Endothelial cell of umbilical vein (primary cell): ENCODE measurements at regions not wholly inside any gene's neighbourhood (a gene's known extent, or its start where the extent isn't known, plus 50 kb on each side); places are given as distances from the start of the nearest gene placed in this dataset.

Experiments used
- BruUV-seq: library from RNA; stranded (reverse); fragments of 400-500 nt; replicated peaks from 2 replicates; lab custom pipeline; 2021; lab: Mats Ljungman, UMichigan
- CTCF ChIA-PET: fragments of 300-600, 350-600 bp; sonication (Branson Sonifier 250); formaldehyde crosslinking; loops from one replicate; lab custom pipeline; 2021; ENCODE audit warnings: antibody characterized with exemption, inconsistent platforms; lab: Charles Lee
- POLR2A ChIA-PET: fragments of 300-600, 350-600 bp; sonication (Branson Sonifier 250); formaldehyde crosslinking; loops from one replicate; lab custom pipeline; 2021; ENCODE audit warnings: antibody characterized with exemption, inconsistent platforms; lab: Charles Lee
- DNase-seq: peaks from one replicate; pipeline ENCODE4 v3.0.0-alpha.2; 2011; ENCODE audit warnings: low read depth, low spot score
- FAIRE-seq: peaks from 2 replicates; lab custom pipeline; 2011; peaks lifted over from hg19 to GRCh38; lab: Jason Lieb, UNC
- H2AFZ ChIP-seq: 2 replicates; pipeline ENCODE4 v1.6.0; 2012; ENCODE audit warnings: low read depth, low read length, control low read depth, inconsistent platforms
- H3K27ac ChIP-seq: 2 replicates; pipeline ENCODE4 v1.5.1; 2011; ENCODE audit warnings: low read depth, mild to moderate bottlenecking, control low read depth, low read length, moderate library complexity; ENCODE audit not compliant: insufficient read depth
- H3K27me3 ChIP-seq, 2 experiments: 2 replicates each; pipeline versions ENCODE4 v1.6.0 to v1.6.1; 2011; ENCODE audit warnings: low read length in 2 of 2, mixed read lengths in 1 of 2; ENCODE audit not compliant: control insufficient read depth in 2 of 2, insufficient read depth in 2 of 2
- H3K36me3 ChIP-seq, 2 experiments: 2 replicates in 1 of 2; 3 replicates in 1 of 2; pipeline ENCODE4 v1.5.1; 2011; ENCODE audit warnings: low read length in 2 of 2, mild to moderate bottlenecking in 1 of 2, moderate library complexity in 1 of 2; ENCODE audit not compliant: control insufficient read depth in 2 of 2, insufficient read depth in 2 of 2; ENCODE audit errors: extremely low read depth in 1 of 2
- H3K4me1 ChIP-seq: 3 replicates; pipeline ENCODE4 v1.5.1; 2011; ENCODE audit warnings: mild to moderate bottlenecking, low read length; ENCODE audit not compliant: control insufficient read depth, insufficient read depth; ENCODE audit errors: extremely low read depth
- H3K4me2 ChIP-seq: 2 replicates; pipeline ENCODE4 v1.6.1; 2011; ENCODE audit warnings: low read length, control low read depth, mixed read lengths; ENCODE audit not compliant: insufficient read depth
- H3K4me3 ChIP-seq, 3 experiments: fragments of 200-600 bp in 1 of 3; sonication (generic), shearing (Covaris generic) in 1 of 3; replicated peaks in 1 of 3; 2 replicates each; pipeline ENCODE4 v1.5.1; 2011 to 2016; ENCODE audit warnings: control low read depth in 3 of 3, low read length in 3 of 3, mild to moderate bottlenecking in 2 of 3, inconsistent platforms in 1 of 3, low read depth in 1 of 3, moderate library complexity in 1 of 3; ENCODE audit not compliant: insufficient read depth in 1 of 3
- H3K79me2 ChIP-seq: 2 replicates; pipeline ENCODE4 v1.6.0; 2012; ENCODE audit warnings: low read length, inconsistent platforms; ENCODE audit not compliant: control insufficient read depth, insufficient read depth
- H3K9ac ChIP-seq: replicated peaks from 2 replicates; pipeline ENCODE3; 2011; ENCODE audit warnings: low read length, control low read depth; ENCODE audit not compliant: insufficient read depth; ENCODE audit errors: extremely low read depth
- H3K9me1 ChIP-seq: replicated peaks from 3 replicates; pipeline ENCODE4 v1.6.0; 2011; ENCODE audit warnings: mild to moderate bottlenecking, low read length; ENCODE audit not compliant: control insufficient read depth, insufficient read depth; ENCODE audit errors: extremely low read depth
- H3K9me3 ChIP-seq: replicated peaks from 2 replicates; pipeline ENCODE4 v1.5.1; 2012; ENCODE audit warnings: low read length, inconsistent platforms; ENCODE audit not compliant: control insufficient read depth, insufficient read depth
- H4K20me1 ChIP-seq: replicated peaks from 2 replicates; pipeline ENCODE3; 2011; ENCODE audit warnings: mild to moderate bottlenecking, low read length; ENCODE audit not compliant: control insufficient read depth, insufficient read depth; ENCODE audit errors: extremely low read depth
- EZH2 ChIP-seq: IDR thresholded peaks from 2 replicates; pipeline ENCODE4 v1.6.1; 2012; ENCODE audit warnings: borderline replicate concordance, low read depth, mild to moderate bottlenecking, moderate library complexity, low read length, inconsistent platforms; ENCODE audit not compliant: severe bottlenecking
- FOS ChIP-seq: IDR thresholded peaks from 2 replicates; pipeline ENCODE4 v1.6.1; 2011; ENCODE audit warnings: mild to moderate bottlenecking, low read length, moderate library complexity, borderline replicate concordance; ENCODE audit not compliant: insufficient read depth
- GATA2 ChIP-seq: IDR thresholded peaks from 2 replicates; pipeline ENCODE4 v1.7.0; 2011; ENCODE audit warnings: low read depth, mild to moderate bottlenecking, moderate library complexity, mixed read lengths, low read length; ENCODE audit not compliant: insufficient read length, insufficient read depth
- JUN ChIP-seq: IDR thresholded peaks from 2 replicates; pipeline ENCODE4 v1.6.1; 2011; ENCODE audit warnings: borderline replicate concordance, low read depth; ENCODE audit not compliant: insufficient read length, insufficient read depth
- MYC ChIP-seq: IDR thresholded peaks from one replicate; pipeline ENCODE4 v1.6.1; 2011; ENCODE audit warnings: mild to moderate bottlenecking, low read depth, low read length
- POLR2A ChIP-seq: IDR thresholded peaks from 2 replicates; pipeline ENCODE4 v1.6.1; 2012; ENCODE audit warnings: low read depth, mild to moderate bottlenecking, control low read depth, low read length
- POLR2AphosphoS5 ChIP-seq: IDR thresholded peaks from 2 replicates; pipeline ENCODE4 v1.6.1; 2012; ENCODE audit warnings: low read depth, mild to moderate bottlenecking, control low read depth, low read length, moderate library complexity; ENCODE audit not compliant: insufficient read depth
- dilution Hi-C: fragments of 300-500 bp; cut with MboI; formaldehyde crosslinking; loops from one replicate; pipeline ENCODE4 v1.15.0; 2019; ENCODE audit warnings: low sequenced_read_pairs; ENCODE audit not compliant: extremely low pct_ligation_motif_present
- intact Hi-C: fragments of 100-400 bp; cut with micrococcal nuclease; formaldehyde crosslinking; loops from one replicate; pipeline ENCODE4 v1.10.0; 2022
- TF ChIP-seq, protein P1 (sequence below): IDR thresholded peaks from 2 replicates; pipeline ENCODE4 v1.6.1; 2011; ENCODE audit not compliant: insufficient read depth, insufficient read length
- TF ChIP-seq, protein P2 (sequence below), 2 donors: IDR thresholded peaks; 1 replicate in 1 of 2; 2 replicates in 1 of 2; pipeline ENCODE4 v1.5.1; 2011; ENCODE audit warnings: low read length in 2 of 2, mild to moderate bottlenecking in 2 of 2, moderate library complexity in 2 of 2, control low read depth in 1 of 2, inconsistent platforms in 1 of 2, low read depth in 1 of 2; ENCODE audit not compliant: insufficient read depth in 1 of 2; ENCODE audit errors: extremely low read depth in 1 of 2

DNA sequence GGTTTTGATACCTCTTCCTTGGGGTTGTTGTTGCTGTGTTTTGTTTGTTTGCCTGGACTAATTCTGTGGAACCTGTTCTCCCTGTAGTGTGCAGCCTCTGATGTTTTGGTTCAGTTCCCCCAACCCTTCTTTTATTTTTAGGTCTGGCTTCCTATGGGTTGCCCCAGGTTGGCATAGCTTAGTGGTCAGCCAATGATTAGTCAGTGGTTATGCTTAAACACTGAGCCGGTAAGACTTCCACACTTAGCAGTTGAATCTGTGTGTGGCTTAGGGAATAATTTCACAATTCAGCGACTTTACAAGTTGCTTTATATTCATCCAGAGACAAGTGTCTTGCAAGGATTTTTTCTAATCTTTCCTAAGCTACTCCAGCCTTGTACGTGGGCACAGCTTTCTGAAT is 78.6 kb upstream of the CLPB start:
- Histone ChIP-seq H3K27me3 (peaks cover 0 to 4% of the 10 kb centered on the region in 2 experiments), H3K9me1 (no peaks in the 10 kb centered on the region), H3K9me3 (no peaks in the 10 kb centered on the region), H3K4me1 (no peaks in the 10 kb centered on the region), H3K4me2 (no peak overlapping the region), H3K36me3 (no peaks in the 10 kb centered on the region), H2AFZ (no peak overlapping the region), H3K27ac (no peak overlapping the region), H3K4me3 (no peak overlapping the region), H3K9ac (no peak overlapping the region), H3K79me2 (no peaks in the 10 kb centered on the region), H4K20me1 (no peaks in the 10 kb centered on the region)
- POLR2A ChIA-PET = no interaction called here
- no peak for DNase-seq
- TF ChIP-seq, protein P1, sequence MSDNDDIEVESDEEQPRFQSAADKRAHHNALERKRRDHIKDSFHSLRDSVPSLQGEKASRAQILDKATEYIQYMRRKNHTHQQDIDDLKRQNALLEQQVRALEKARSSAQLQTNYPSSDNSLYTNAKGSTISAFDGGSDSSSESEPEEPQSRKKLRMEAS = no peak
- no peak for TF ChIP-seq FOS
- TF ChIP-seq GATA2 = no peak
- no peak for TF ChIP-seq MYC
- no peak for TF ChIP-seq POLR2AphosphoS5
- no peak for TF ChIP-seq EZH2
- TF ChIP-seq POLR2A = no peak
- TF ChIP-seq, protein P2, sequence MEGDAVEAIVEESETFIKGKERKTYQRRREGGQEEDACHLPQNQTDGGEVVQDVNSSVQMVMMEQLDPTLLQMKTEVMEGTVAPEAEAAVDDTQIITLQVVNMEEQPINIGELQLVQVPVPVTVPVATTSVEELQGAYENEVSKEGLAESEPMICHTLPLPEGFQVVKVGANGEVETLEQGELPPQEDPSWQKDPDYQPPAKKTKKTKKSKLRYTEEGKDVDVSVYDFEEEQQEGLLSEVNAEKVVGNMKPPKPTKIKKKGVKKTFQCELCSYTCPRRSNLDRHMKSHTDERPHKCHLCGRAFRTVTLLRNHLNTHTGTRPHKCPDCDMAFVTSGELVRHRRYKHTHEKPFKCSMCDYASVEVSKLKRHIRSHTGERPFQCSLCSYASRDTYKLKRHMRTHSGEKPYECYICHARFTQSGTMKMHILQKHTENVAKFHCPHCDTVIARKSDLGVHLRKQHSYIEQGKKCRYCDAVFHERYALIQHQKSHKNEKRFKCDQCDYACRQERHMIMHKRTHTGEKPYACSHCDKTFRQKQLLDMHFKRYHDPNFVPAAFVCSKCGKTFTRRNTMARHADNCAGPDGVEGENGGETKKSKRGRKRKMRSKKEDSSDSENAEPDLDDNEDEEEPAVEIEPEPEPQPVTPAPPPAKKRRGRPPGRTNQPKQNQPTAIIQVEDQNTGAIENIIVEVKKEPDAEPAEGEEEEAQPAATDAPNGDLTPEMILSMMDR (IDR thresholded peaks at IDR 0.05; ENCODE audit: extremely low read depth in 1 of 2, insufficient read depth in 1 of 2, low read depth in 1 of 2, low read length in 2 of 2) = no peak
- no peak for TF ChIP-seq JUN
- CTCF ChIA-PET = interaction anchor here (0.7 kb wide), 1 partner anchor 13 kb away, joined by 3 read pairs; no protein-coding TSS in a partner anchor
- no peak for FAIRE-seq
- dilution Hi-C loops (no loop called here), intact Hi-C loops (no loop called here)
- no TSS peak for BruUV-seq
